AG04449 (cell line): ENCODE measurements at regions not wholly inside any gene's neighbourhood (a gene's known extent, or its start where the extent isn't known, plus 50 kb on each side); places are given as distances from the start of the nearest gene placed in this dataset.

Source experiments
- CTCF ChIA-PET: fragments of 350-600 bp; formaldehyde crosslinking; extraction: SDS; loops from one replicate; lab custom pipeline; 2021; ENCODE audit warnings: antibody characterized with exemption; lab: Yijun Ruan, JAX
- POLR2A ChIA-PET: fragments of 400-600, 350-600 bp; formaldehyde crosslinking; extraction: SDS; loops from one replicate; lab custom pipeline; 2020; ENCODE audit warnings: antibody characterized with exemption, inconsistent platforms; lab: Yijun Ruan, JAX
- DNase-seq: peaks from one replicate; pipeline ENCODE4 v3.0.0-alpha.2; 2010; ENCODE audit warnings: low read depth, low spot score
- H3K4me3 ChIP-seq: 2 replicates; pipeline ENCODE4 v1.5.1; 2011; ENCODE audit warnings: low read depth, mild to moderate bottlenecking, control low read depth, low read length
- CTCF ChIP-seq: IDR thresholded peaks from one replicate; pipeline ENCODE4 v1.5.1; 2011; ENCODE audit warnings: mild to moderate bottlenecking, moderate library complexity, low read length, control low read depth, inconsistent platforms; ENCODE audit not compliant: insufficient read depth; ENCODE audit errors: missing control alignments

GRCh38 chr18:78133729-78134128 lies 845.9 kb upstream of the SALL3 start:
- ChIA-PET POLR2A (no interaction called here), CTCF (no interaction called here)
- DNase-seq: no peak
- TF ChIP-seq CTCF: no peak
- no peak overlapping the region for H3K4me3 ChIP-seq

- TF ChIP-seq CTCF: no peak
- ChIA-PET CTCF (no interaction called here), POLR2A (no interaction called here)
- no peak overlapping the region for H3K4me3 ChIP-seq
- DNase-seq: no peak
Measured at GRCh38 chr18:78136986-78137385, 842.6 kb upstream of the SALL3 start.

GRCh38 chr18:78138983-78139496 lies 840.6 kb upstream of the SALL3 start:
- ChIA-PET CTCF (no interaction called here), POLR2A (no interaction called here)
- TF ChIP-seq CTCF: no peak
- no peak for DNase-seq
- H3K4me3 ChIP-seq: no peak overlapping the region

- CTCF ChIA-PET: no interaction called here
- DNase-seq: no peak
- POLR2A ChIA-PET: no interaction called here
- no peak overlapping the region for H3K4me3 ChIP-seq
- TF ChIP-seq CTCF: no peak
Measured at GRCh38 chr18:78140294-78140693, 839.3 kb upstream of the SALL3 start.

- no peak for DNase-seq
- ChIA-PET POLR2A (no interaction called here), CTCF (no interaction called here)
- TF ChIP-seq CTCF: no peak
- H3K4me3 ChIP-seq: no peak overlapping the region
Measured at GRCh38 chr18:78144669-78145068, 834.9 kb upstream of the SALL3 start.

GRCh38 chr18:78145096-78145495 lies 834.5 kb upstream of the SALL3 start:
- ChIA-PET POLR2A (no interaction called here), CTCF (no interaction called here)
- DNase-seq: no peak
- no peak for TF ChIP-seq CTCF
- H3K4me3 ChIP-seq: no peak overlapping the region
